ENCODE measurements at regions not wholly inside any gene's neighbourhood (a gene's known extent, or its start where the extent isn't known, plus 50 kb on each side); places are given as distances from the start of the nearest gene placed in this dataset.

DNA sequence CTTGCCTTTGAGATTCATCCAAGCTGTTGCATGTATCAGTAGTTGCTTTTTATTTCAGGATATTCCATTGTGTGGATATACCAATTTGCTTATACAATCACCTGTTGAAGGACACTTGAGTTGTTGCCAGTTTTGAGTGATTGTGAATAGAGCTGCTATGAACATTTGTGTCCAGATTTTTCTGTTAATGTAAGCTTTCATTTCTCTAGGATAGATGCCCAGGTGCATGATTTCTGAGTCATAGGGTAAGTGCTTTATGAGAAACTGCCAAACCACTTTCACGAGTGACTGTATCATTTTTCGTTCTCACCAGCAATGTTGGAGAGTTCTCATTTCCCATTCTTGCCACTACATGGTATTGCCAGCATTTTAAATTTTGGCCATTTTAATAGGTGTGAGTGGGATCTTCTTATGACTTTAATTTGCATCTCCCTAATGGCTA is 434.6 kb upstream of the RGS6 start:
- TF ChIP-seq, protein P1, sequence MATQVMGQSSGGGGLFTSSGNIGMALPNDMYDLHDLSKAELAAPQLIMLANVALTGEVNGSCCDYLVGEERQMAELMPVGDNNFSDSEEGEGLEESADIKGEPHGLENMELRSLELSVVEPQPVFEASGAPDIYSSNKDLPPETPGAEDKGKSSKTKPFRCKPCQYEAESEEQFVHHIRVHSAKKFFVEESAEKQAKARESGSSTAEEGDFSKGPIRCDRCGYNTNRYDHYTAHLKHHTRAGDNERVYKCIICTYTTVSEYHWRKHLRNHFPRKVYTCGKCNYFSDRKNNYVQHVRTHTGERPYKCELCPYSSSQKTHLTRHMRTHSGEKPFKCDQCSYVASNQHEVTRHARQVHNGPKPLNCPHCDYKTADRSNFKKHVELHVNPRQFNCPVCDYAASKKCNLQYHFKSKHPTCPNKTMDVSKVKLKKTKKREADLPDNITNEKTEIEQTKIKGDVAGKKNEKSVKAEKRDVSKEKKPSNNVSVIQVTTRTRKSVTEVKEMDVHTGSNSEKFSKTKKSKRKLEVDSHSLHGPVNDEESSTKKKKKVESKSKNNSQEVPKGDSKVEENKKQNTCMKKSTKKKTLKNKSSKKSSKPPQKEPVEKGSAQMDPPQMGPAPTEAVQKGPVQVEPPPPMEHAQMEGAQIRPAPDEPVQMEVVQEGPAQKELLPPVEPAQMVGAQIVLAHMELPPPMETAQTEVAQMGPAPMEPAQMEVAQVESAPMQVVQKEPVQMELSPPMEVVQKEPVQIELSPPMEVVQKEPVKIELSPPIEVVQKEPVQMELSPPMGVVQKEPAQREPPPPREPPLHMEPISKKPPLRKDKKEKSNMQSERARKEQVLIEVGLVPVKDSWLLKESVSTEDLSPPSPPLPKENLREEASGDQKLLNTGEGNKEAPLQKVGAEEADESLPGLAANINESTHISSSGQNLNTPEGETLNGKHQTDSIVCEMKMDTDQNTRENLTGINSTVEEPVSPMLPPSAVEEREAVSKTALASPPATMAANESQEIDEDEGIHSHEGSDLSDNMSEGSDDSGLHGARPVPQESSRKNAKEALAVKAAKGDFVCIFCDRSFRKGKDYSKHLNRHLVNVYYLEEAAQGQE (IDR thresholded peaks at IDR 0.05; ENCODE audit: insufficient read depth in 1 of 2, low read depth in 2 of 2, low read length in 2 of 2), result no peak
- no peak for TF ChIP-seq POLR2AphosphoS5 (IDR thresholded peaks at IDR 0.05; ENCODE audit: low read depth, low read length)
